Hepatocyte (in vitro differentiated cells): ENCODE measurements at regions not wholly inside any gene's neighbourhood (a gene's known extent, or its start where the extent isn't known, plus 50 kb on each side); places are given as distances from the start of the nearest gene placed in this dataset.

Experiments
- EZH2 ChIP-seq: fragments of 200-600 bp; sonication (generic); IDR thresholded peaks from 2 replicates; pipeline ENCODE4 v1.6.1; 2016; ENCODE audit warnings: antibody characterized with exemption, mild to moderate bottlenecking, borderline replicate concordance
- TF ChIP-seq, protein P1 (sequence below): fragments of 200-600 bp; sonication (generic); IDR thresholded peaks from 2 replicates; pipeline ENCODE4 v1.5.1; 2016; ENCODE audit warnings: antibody characterized with exemption, mild to moderate bottlenecking; ENCODE audit not compliant: poor library complexity

DNA sequence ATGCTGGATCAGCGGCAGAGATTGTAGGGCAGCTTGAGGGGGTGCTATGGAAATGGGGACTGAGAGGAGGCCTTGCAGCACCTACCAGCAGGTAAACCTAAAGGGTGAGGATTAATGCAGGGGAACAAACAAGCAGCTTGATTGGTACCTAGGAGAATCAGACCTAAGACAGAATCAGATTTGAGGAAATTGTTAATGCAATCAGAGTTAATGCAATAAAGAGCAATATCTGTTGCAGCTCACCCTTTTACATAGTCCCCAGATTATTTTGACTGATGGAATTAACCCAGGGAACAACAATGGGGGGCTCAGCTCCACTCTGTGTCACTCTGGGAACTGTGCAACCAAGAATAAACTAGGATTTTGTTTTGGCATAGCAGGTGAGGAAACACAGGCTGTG is 64.5 kb downstream of the ZC3H11B start:
- TF ChIP-seq, protein P1, sequence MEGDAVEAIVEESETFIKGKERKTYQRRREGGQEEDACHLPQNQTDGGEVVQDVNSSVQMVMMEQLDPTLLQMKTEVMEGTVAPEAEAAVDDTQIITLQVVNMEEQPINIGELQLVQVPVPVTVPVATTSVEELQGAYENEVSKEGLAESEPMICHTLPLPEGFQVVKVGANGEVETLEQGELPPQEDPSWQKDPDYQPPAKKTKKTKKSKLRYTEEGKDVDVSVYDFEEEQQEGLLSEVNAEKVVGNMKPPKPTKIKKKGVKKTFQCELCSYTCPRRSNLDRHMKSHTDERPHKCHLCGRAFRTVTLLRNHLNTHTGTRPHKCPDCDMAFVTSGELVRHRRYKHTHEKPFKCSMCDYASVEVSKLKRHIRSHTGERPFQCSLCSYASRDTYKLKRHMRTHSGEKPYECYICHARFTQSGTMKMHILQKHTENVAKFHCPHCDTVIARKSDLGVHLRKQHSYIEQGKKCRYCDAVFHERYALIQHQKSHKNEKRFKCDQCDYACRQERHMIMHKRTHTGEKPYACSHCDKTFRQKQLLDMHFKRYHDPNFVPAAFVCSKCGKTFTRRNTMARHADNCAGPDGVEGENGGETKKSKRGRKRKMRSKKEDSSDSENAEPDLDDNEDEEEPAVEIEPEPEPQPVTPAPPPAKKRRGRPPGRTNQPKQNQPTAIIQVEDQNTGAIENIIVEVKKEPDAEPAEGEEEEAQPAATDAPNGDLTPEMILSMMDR: no peak
- TF ChIP-seq EZH2: no peak
